HG02678 (cell line): ENCODE measurements at regions not wholly inside any gene's neighbourhood (a gene's known extent, or its start where the extent isn't known, plus 50 kb on each side); places are given as distances from the start of the nearest gene placed in this dataset.

Experiments
- ATAC-seq: cut with Tn5 transposase; IDR thresholded peaks from one replicate; pipeline ENCODE4 v1.9.1; 2021; ENCODE audit warnings: mild to moderate bottlenecking, moderate library complexity; ENCODE audit not compliant: unreplicated experiment

GRCh38 chr2:167900435-167901114 is 346.8 kb downstream of the STK39 start:
- ATAC-seq, result no peak

GRCh38 chr2:167898340-167898739 is 349.1 kb downstream of the STK39 start:
- no peak for ATAC-seq

GRCh38 chr2:167891841-167892240 is 355.6 kb downstream of the STK39 start:
- ATAC-seq, result no peak

GRCh38 chr2:167890739-167891138 is 356.7 kb downstream of the STK39 start:
- ATAC-seq, result no peak

GRCh38 chr2:167880415-167880814 is 367.0 kb downstream of the STK39 start:
- ATAC-seq, result no peak

GRCh38 chr2:167875529-167875928 is 371.9 kb downstream of the STK39 start:
- ATAC-seq, result no peak

- ATAC-seq, result no peak
These were observed 372.6 kb downstream of the STK39 start for GRCh38 chr2:167874812-167875211.

- ATAC-seq, result no peak
These were observed 376.1 kb downstream of the STK39 start for GRCh38 chr2:167871286-167871685.

- no peak for ATAC-seq
These were observed 378.2 kb downstream of the STK39 start for GRCh38 chr2:167869200-167869599.

- no peak for ATAC-seq
These were observed 384.0 kb downstream of the STK39 start for GRCh38 chr2:167863377-167863776.

GRCh38 chr2:167862782-167863181 is 384.6 kb downstream of the STK39 start:
- peak; percentile 66 for ATAC-seq

- ATAC-seq, result peak; percentile 12
These were observed 385.1 kb downstream of the STK39 start for GRCh38 chr2:167862296-167862695.

GRCh38 chr2:167861574-167862193 is 385.7 kb downstream of the STK39 start:
- ATAC-seq, result no peak

GRCh38 chr2:167860082-167860481 is 387.3 kb downstream of the STK39 start:
- ATAC-seq, result peak; percentile 14

- no peak for ATAC-seq
These were observed 387.7 kb downstream of the STK39 start for GRCh38 chr2:167859676-167860075.

- no peak for ATAC-seq
These were observed 389.3 kb downstream of the STK39 start for GRCh38 chr2:167858086-167858485.

GRCh38 chr2:167857416-167857815 is 390.0 kb downstream of the STK39 start:
- ATAC-seq, result no peak

GRCh38 chr2:167856190-167856589 is 391.2 kb downstream of the STK39 start:
- ATAC-seq, result no peak

GRCh38 chr2:167855211-167855610 is 392.2 kb downstream of the STK39 start:
- no peak for ATAC-seq

GRCh38 chr2:167853717-167854116 is 393.7 kb downstream of the STK39 start:
- ATAC-seq, result no peak

GRCh38 chr2:167851876-167852275 is 395.5 kb downstream of the STK39 start:
- no peak for ATAC-seq

GRCh38 chr2:167851323-167851860 is 396.0 kb downstream of the STK39 start:
- no peak for ATAC-seq
